ENCODE measurements at regions not wholly inside any gene's neighbourhood (a gene's known extent, or its start where the extent isn't known, plus 50 kb on each side); places are given as distances from the start of the nearest gene placed in this dataset.

DNA sequence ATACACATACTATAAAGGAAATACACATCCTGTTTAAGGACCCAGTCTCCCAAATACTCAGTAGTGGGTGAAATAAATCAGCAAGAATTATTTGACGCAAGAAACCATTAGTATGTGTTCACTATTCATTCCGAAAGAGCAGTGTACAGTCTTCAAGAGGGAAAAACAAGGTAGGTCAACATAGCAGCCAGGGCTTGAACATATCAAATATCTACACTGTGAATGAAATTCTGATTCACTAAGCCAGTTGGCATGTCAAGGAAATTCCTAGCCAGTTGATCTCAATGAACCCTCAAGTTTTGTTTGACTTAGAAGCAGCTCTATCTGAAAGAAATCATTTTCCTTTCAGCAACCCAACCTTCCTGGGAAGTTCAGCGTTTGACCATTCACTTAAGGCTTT, 99.0 kb downstream of the CNTN3 start:
- TF ChIP-seq, protein P1, sequence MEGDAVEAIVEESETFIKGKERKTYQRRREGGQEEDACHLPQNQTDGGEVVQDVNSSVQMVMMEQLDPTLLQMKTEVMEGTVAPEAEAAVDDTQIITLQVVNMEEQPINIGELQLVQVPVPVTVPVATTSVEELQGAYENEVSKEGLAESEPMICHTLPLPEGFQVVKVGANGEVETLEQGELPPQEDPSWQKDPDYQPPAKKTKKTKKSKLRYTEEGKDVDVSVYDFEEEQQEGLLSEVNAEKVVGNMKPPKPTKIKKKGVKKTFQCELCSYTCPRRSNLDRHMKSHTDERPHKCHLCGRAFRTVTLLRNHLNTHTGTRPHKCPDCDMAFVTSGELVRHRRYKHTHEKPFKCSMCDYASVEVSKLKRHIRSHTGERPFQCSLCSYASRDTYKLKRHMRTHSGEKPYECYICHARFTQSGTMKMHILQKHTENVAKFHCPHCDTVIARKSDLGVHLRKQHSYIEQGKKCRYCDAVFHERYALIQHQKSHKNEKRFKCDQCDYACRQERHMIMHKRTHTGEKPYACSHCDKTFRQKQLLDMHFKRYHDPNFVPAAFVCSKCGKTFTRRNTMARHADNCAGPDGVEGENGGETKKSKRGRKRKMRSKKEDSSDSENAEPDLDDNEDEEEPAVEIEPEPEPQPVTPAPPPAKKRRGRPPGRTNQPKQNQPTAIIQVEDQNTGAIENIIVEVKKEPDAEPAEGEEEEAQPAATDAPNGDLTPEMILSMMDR (conservative IDR thresholded peaks at IDR 0.05): no peak
- TF ChIP-seq ZFX (IDR thresholded peaks at IDR 0.05): no peak
- no peak overlapping the region for H3K27ac ChIP-seq

DNA sequence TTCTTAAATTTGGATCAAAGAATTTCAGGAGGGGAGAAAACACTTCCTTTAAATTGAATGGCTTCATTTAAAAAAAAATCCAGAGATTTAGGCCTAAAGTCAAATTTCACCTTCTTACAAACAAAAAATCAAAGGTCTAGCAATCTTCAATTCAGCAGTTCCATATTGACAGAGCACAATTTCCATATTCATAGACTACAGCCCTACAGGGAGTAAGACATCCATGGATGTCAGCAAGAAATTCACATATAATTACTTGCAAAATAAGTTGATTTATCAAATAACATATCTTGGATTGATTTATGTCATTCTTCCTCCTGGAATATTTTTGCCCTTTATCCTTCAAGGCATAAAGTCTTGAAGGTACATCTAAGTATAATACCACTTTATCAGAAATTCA, 103.4 kb downstream of the CNTN3 start:
- TF ChIP-seq, protein P1 (conservative IDR thresholded peaks at IDR 0.05): no peak
- TF ChIP-seq ZFX (IDR thresholded peaks at IDR 0.05): no peak
- no peak overlapping the region for H3K27ac ChIP-seq

DNA sequence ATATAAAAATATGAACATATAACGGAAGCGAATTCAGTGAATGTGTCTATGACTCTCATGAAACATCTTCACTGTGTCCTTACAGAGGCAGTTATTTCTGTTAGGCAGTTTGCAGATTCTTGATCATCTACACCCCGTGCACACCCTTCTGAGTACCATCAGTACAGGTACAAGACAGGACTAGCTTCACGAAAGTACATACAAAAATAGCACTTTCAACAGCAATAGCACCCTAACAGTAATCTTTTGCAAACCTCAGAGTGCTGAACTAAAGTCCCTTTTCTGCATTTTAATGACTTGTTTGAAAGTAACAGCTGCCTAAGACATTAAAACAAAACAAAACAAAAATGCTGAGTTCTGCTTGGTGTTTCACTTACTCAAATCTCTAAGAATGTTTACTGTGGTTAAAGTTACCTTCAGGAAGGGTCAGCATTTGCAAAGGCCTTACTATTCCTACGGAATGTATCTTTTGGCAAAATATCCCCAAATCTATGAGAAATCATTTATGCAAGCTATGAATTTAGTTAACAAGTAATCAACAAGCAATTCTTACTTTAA, 104.1 kb downstream of the CNTN3 start:
- no peak for TF ChIP-seq ZFX (IDR thresholded peaks at IDR 0.05)
- TF ChIP-seq, protein P1 (conservative IDR thresholded peaks at IDR 0.05): no peak

DNA sequence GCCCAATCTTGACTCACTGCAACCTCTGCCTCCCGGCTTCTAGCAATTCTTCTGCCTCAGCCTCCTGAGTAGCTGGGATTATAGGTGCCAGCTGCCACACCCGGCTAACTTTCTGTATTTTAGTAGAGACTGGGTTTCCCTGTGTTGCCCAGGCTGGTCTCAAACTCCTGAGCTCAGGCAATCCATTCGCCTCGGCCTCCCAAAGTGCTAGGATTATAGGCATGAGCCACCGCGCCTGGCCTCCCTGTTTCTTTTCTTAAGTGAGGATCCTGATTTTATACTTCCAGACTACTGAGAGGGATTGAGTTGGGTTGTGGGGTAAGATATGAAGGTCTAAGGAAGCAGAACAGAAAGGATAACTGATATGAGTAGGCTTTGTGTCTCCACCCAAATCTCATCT, 106.8 kb downstream of the CNTN3 start:
- no peak for TF ChIP-seq ZFX (IDR thresholded peaks at IDR 0.05)
- TF ChIP-seq, protein P1 (conservative IDR thresholded peaks at IDR 0.05): no peak
- no peak overlapping the region for H3K27ac ChIP-seq

More for the DNA sequence above, 104.1 kb downstream of the CNTN3 start:
- no peak overlapping the region for H3K27ac ChIP-seq

DNA sequence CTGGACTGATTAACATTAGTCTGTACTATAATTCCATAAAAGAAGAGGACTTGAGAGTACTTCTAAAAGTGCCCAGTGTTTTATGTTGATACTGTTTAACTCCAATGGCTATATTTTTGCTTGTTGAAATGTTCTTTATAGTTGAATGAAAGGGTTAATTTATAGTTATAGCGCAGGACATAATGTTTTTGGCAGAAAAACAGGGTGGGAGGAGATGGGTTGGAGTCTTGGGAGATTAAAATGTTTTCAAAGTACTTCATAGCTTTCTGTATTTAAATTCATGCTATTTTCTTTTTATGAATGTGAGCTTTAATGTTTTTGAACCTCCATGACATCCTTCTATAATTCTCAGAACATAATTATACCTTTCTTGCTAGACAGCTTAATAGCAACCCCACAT, 108.2 kb downstream of the CNTN3 start:
- TF ChIP-seq, protein P1 (conservative IDR thresholded peaks at IDR 0.05): no peak
- TF ChIP-seq ZFX (IDR thresholded peaks at IDR 0.05): no peak

DNA sequence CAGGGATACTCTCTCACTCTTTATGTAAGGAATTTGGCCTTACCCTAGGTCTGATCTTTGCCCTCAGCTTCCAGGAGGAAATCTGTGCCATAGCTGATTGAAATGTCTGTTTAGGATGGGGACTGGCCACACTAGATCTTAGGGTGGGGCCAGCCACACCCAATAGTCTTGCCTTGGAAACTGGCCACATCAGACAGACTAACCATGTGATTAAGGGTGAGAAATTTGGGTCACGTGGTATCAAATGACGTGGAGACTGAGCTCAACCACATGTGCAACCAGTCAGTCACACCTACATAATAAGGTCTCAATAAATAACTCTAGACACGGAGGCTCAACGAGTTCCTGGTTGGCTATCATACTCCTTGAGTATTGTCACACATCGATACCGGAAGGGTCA, 113.5 kb downstream of the CNTN3 start:
- H3K27ac ChIP-seq: no peak overlapping the region
- TF ChIP-seq, protein P1 (conservative IDR thresholded peaks at IDR 0.05): no peak
- TF ChIP-seq ZFX (IDR thresholded peaks at IDR 0.05): no peak

More for the DNA sequence above, 108.2 kb downstream of the CNTN3 start:
- H3K27ac ChIP-seq: no peak overlapping the region

DNA sequence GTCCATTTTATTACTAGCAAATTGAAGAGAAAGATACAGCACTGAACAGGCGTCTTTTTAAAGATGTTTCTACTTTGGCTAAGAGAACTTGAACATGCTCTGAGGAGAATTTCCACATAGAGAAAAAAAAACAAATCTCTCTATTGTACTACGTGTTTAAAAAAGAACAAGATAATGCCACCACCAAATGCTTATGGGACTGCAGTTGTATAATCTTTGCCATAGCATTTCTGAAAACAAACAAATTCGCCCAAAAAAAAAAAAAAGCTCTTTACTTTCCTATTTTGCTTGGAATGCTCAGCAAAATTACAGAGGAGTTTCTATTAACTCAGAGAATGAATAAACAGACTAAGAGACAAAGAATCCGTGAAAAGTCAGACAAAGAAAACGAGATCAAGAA, 114.2 kb downstream of the CNTN3 start:
- H3K27ac ChIP-seq: no peak overlapping the region

More for the DNA sequence above, 114.2 kb downstream of the CNTN3 start:
- TF ChIP-seq ZFX (IDR thresholded peaks at IDR 0.05): no peak
- TF ChIP-seq, protein P1 (conservative IDR thresholded peaks at IDR 0.05): no peak

Measured in C4-2B (cell line).